GM19467 (cell line): ENCODE measurements at regions not wholly inside any gene's neighbourhood (a gene's known extent, or its start where the extent isn't known, plus 50 kb on each side); places are given as distances from the start of the nearest gene placed in this dataset.
"Not testable (repeated sequence)": the region's sequence is repeated elsewhere in the genome, so short reads cannot be mapped to it uniquely, and the experiment has no call there.

ENCODE experiments used
- ATAC-seq: cut with Tn5 transposase; IDR thresholded peaks from one replicate; pipeline ENCODE4 v1.9.1; 2021; ENCODE audit warnings: mild to moderate bottlenecking, moderate library complexity; ENCODE audit not compliant: unreplicated experiment

- ATAC-seq = not testable (repeated sequence)
These were observed 311.1 kb upstream of the CNTNAP2 start for GRCh38 chr7:145805496-145805895.

GRCh38 chr7:145797507-145797906, 319.1 kb upstream of the CNTNAP2 start:
- ATAC-seq = no peak

DNA sequence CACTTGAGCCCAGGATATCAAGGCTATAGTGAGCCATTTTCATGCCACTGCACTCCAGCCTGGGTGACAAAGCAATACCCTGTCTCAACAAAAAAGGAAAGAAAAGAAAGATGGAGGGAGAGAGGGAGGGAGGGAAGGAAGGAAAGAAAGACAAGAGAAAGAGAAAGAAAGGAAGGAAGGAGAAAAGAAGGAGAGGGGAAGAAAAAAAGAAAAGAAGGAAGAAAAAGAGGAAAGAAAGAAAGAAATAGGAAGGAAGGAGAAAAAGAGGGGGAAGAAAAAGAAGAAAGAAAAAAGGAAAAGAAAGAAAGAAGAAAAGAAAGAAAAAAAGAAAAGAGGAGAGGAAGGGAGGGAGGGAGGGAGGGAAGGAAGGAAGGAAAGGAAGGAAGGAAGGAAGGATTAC, 321.5 kb upstream of the CNTNAP2 start:
- ATAC-seq = no peak

DNA sequence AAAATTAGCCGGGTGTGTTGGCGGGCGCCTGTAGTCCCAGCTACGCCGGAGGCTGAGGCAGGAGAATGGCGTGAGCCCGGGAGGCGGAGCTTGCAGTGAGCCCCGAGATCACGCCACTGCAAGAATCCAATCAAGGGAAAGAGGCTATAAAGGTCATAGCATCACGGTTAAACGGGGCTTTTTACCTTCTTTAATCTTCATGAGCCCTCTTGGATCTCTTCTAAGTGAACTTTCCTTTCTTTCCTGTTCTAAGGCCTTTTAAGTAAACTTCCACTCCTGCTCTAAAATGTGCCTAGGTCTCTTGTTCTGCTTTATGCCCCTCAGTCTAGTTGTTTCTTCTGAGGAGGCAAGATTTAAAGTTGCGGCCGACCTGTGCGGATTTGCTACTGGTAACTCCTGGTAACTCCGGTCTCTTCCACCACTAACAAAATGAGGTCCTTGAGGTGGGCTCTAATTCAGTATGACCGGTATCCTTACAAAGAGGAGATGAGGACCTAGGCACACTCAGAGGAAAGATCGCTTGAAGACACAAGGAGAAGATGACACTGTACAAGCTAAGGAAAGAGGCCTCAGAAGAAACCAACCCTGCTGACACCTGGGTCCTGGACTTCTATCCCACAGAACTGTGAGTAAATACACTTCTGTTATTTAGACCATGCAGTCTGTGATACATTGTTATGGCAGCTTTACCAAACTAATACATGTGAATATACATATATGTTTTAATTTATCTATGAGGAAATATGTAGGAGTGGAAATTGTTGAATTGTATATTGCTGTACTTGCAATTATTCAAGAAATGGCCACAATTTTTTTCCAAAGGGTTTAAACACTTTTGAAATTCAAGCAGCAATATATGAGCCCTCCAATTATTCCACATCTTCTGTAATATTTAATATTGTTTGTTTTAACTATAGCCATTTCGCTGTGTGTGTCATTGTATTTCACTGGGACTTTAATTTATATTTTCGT, 331.5 kb upstream of the CNTNAP2 start:
- ATAC-seq = no peak

DNA sequence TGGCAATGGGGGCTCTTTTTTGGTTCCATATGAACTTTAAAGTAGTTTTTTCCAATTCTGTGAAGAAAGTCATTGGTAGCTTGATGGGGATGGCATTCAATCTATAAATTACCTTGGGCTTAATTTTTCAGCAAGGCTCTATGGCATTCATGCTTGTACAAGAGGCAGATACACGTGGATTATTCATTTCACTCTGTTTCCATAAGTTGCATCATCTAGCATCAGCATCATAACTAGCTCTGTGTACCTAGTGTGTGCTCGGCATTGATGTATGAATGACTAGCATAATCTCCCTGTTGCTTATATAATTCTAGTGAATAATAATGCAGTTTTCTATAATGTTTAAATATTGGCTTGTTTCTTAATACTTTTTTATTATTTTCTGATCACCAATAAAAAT, 335.2 kb upstream of the CNTNAP2 start:
- not testable (repeated sequence) for ATAC-seq

DNA sequence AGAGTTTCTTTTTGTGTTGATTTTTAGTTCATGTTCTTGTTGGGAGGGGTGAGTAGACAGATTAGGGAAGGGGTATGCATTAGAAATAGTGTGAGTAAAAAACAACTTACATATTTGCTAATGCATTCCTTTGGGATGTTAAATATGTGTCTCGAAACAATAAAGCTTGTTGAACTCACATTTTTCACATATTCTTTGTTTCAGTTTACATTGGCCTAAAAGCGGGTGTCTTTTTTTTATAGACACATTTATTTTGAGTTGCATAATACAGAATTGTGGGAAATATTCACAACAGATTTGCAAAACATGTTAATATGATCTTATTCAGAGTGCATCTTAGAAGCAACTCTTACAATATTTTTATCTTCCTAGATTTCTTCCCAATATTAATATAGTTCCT, 337.5 kb upstream of the CNTNAP2 start:
- no peak for ATAC-seq

GRCh38 chr7:145774777-145775176, 341.8 kb upstream of the CNTNAP2 start:
- no peak for ATAC-seq

- no peak for ATAC-seq
These were observed 363.6 kb upstream of the CNTNAP2 start for GRCh38 chr7:145753004-145753403.

DNA sequence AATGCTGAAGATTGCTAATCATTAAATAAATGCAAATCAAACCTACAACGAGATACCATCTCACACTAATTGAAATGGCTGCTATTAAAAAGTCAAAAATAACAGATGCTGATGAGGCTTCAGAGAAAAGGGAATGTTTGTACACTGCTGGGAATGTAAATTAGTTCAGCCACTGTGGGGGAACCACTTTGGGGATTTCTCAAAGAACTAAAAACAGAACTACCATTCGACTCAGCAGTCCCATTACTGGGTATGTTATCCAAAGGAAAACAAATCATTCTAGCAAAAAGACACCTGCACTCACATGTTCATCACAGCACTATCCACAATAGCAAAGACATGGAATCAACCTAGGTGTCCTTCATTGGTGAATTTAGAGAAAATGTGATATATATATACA, 379.0 kb upstream of the CNTNAP2 start:
- ATAC-seq = no peak

- no peak for ATAC-seq
These were observed 381.5 kb upstream of the CNTNAP2 start for GRCh38 chr7:145735061-145735460.

- no peak for ATAC-seq
These were observed 384.1 kb upstream of the CNTNAP2 start for GRCh38 chr7:145732521-145732920.

DNA sequence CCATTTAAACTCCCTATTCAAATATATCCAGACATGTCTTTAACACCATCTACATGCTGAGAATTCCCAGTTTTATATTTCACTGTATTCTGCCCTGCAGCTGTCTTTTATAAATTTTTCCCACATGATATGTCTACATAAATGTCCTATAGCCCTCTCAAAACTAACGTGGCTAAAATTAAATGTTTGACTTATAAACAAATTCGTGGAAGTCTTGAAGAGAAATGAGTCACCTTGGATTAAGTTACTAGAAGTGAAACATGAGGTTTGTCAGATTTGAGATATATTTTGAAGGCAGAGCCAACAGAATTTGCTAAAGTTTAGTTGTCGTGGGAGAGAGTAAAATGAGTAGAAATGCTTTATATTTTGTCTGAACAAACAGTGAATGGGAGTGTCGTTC, 386.9 kb upstream of the CNTNAP2 start:
- ATAC-seq = no peak

DNA sequence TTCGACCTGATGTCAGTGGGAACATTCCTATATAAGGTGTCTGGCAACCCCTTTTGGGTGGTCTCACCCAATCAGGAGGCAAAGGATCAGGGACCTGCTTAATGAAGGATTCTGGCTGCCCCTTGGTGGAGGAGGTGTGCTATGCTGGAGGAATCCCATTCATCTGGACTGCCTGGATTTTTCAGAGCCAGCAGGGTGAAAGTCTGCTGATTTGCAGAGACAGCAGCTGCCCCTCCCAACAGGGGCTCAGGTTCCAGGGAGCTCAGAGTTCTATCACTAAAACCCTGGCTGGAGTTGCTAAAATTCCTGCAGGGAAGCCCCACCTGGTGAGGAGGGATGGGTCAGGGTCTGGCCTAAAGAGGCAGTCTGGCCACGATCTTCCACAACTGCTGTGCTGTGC, 398.5 kb upstream of the CNTNAP2 start:
- ATAC-seq = no peak

DNA sequence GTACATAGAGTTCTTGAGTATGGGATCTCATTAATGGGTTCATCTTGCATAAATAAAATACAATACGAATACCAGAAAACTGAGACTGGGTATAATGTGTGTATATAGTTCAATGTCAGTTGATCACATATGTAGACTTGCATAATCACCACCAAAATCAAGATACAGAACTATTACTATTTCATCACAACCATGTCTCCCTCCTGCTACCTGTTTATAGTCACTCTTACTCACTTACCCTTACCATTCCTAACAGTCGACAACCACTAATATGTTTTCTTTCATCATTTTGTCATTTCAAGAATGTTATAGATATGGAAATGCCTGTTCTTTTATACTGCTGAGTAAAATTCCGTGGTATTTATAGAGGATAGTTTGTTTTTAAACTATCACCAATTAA, 416.1 kb upstream of the CNTNAP2 start:
- no peak for ATAC-seq

DNA sequence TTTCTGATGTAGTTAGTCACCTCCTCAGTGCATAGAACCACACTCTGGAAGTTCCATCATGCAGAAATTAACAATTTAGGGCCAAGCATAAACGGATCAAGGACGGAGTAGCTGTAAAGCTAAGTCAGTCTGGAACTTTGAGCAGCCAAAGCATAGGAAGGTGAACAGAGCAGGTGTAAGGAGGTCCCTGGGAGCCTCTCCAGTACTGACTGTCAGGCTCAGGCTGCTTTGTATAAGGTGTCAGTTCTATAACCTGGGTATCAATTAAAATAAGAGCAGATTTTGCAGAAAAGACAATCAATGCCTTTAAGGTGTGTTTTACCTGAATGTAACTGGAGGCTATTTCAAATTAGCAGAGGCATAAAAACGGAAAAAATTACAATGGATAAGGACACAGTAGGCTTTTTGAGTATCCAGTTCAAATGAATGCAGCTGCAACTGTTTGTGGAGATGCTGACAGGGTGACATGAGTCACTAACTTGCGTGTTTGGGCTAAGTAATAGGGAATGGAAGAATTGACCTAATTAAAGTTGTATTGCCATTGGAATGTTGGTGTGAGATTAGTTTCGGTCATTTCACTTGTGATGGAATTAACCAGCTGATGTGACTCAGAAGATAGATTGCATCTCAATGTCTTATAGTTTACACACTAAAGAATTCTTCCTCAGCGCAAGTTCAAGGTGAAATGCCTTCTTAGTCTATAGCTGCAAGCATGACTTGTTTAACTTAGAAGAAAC, 417.9 kb upstream of the CNTNAP2 start:
- no peak for ATAC-seq

- ATAC-seq = not testable (repeated sequence)
These were observed 419.0 kb upstream of the CNTNAP2 start for GRCh38 chr7:145697412-145698107.

DNA sequence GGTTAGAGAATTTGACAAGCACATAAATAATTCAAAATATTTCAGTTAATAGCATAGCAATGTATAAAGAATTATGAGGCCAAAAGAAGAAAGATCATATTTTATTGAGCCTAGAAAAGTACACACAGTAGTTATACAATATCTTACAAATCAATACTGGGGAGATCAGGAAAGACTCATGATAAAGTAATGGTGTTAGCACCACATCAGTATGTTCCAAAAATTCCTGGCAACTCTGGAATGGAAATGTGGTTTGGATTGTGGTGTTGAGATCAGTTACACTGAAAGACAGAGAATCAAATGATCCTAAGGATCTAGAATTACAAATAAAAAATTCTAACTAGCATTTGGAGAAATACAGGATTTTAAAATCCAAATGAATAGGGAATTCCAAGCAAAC, 420.5 kb upstream of the CNTNAP2 start:
- no peak for ATAC-seq

- ATAC-seq = no peak
These were observed 424.2 kb upstream of the CNTNAP2 start for GRCh38 chr7:145692237-145692950.

- ATAC-seq = no peak
These were observed 425.2 kb upstream of the CNTNAP2 start for GRCh38 chr7:145691377-145691914.

DNA sequence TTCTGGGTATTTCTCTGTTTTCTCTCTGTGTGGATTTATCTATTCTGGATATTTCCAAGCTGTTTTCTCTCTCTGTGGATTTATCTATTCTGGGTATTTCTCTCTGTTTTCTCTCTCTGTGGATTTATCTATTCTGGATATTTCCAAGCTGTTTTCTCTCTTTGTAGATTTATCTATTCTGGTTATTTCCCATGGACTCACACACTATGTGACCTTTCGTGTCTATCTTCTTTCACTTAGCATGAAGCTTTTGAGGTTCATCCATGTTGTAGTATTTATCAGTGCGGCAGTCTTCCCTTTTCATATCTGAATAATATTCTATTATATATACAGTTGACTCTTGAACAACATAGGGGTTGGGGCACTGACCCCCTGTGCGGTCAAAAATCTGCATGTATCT, 435.0 kb upstream of the CNTNAP2 start:
- ATAC-seq = no peak

- ATAC-seq = no peak
These were observed 435.4 kb upstream of the CNTNAP2 start for GRCh38 chr7:145681159-145681558.
